Activated CD4-positive, alpha-beta T cell treated with anti-CD3 and anti-CD28 coated beads for 36 hours (primary cell): ENCODE measurements at regions not wholly inside any gene's neighbourhood (a gene's known extent, or its start where the extent isn't known, plus 50 kb on each side); places are given as distances from the start of the nearest gene placed in this dataset.
A peak's percentile ranks its signal among the peaks of the same experiment; 100 is the strongest.

Experiments used
- ATAC-seq: fragments of 200-7000 bp; cut with Tn5 transposase; one replicate; pipeline ENCODE4 v1.10.0; 2021; ENCODE audit warnings: mild to moderate bottlenecking, moderate library complexity
- CTCF ChIA-PET: fragments of 350-600 bp; sonication (Branson Sonifier 250); formaldehyde crosslinking; loops from one replicate; lab custom pipeline; 2021; ENCODE audit warnings: antibody characterized with exemption; lab: Charles Lee
- POLR2A ChIA-PET: fragments of 350-600 bp; sonication (Branson Sonifier 250); formaldehyde crosslinking; loops from one replicate; lab custom pipeline; 2021; ENCODE audit warnings: antibody characterized with exemption, inconsistent platforms; lab: Charles Lee
- DNase-seq: peaks from one replicate; pipeline ENCODE4 v3.0.0-alpha.2; 2020
- H3K27ac Mint-ChIP-seq: one replicate; pipeline ENCODE4 v1.8.0; 2021; ENCODE audit warnings: mixed read lengths
- H3K27me3 Mint-ChIP-seq: one replicate; pipeline ENCODE4 v1.8.0; 2021; ENCODE audit warnings: mixed read lengths
- H3K36me3 Mint-ChIP-seq: one replicate; pipeline ENCODE4 v1.8.0; 2021; ENCODE audit warnings: low read depth, mixed read lengths
- H3K4me1 Mint-ChIP-seq: one replicate; pipeline ENCODE4 v1.8.0; 2021; ENCODE audit warnings: mixed read lengths
- H3K4me3 Mint-ChIP-seq: one replicate; pipeline ENCODE4 v1.8.0; 2021; ENCODE audit warnings: mild to moderate bottlenecking, moderate library complexity, mixed read lengths
- H3K9me3 Mint-ChIP-seq: one replicate; pipeline ENCODE4 v1.8.0; 2021; ENCODE audit warnings: low read depth, mixed read lengths
- intact Hi-C, 2 experiments: fragments of 100-400 bp; cut with DNase I in 1 of 2; cut with micrococcal nuclease in 1 of 2; formaldehyde crosslinking; loops; one replicate each; pipeline versions ENCODE4 v1.14.2 to v1.15.1; 2022 to 2024; cut with DNase I, micrococcal nuclease

DNA sequence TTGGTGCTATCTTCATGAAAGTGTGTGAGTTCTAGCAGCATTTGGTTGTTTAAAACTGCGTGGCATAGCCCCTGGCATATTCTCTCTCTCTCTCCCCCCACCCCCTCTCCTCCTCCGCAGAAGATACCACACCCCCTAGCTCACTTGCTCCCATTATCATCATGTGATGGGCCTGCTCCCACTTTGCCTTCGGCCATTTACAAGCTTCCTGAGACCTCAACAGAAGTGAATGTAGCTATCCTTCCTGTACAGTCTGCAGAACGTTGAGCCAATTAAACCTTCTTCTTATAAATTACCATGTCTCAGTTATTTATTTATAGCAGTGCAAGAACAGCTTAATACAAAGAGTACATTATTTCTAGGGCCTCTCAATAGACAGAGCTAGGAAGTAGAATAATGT is 1032.5 kb upstream of the CADM2 start:
- DNase-seq (no peak), ATAC-seq (no peak)
- no peak overlapping the region for H3K27ac Mint-ChIP-seq
- no peaks in the 10 kb centered on the region for H3K36me3 Mint-ChIP-seq
- no peak overlapping the region for H3K4me3 Mint-ChIP-seq
- CTCF ChIA-PET, result interaction anchor here (0.6 kb wide), 1 partner anchor 1168 kb away, joined by 4 read pairs; no protein-coding TSS in a partner anchor
- POLR2A ChIA-PET, result no interaction called here
- no peaks in the 10 kb centered on the region for H3K27me3 Mint-ChIP-seq
- intact Hi-C loops, result no loop called here
- H3K4me1 Mint-ChIP-seq, result no peaks in the 10 kb centered on the region
- peaks cover 22% of the 10 kb centered on the region for H3K9me3 Mint-ChIP-seq

DNA sequence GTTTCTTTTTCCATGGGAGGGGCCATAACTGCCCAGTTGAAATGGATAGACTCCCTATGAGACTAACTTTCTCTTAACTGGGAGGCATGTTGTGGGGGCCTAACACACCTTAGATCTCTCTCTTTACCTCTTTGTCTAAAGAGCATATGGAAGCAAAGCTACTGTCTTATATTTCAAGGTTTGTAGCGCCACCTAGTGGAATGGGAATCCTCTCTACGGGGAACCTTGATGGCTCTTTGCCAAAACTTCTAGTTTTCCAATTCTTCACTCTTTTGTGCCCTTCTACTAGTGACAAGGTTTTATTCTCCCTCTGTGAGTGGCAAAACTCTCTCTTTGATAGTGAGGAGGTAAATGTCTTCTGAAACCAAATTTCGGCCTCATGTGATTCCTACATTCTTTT is 1030.4 kb upstream of the CADM2 start:
- DNase-seq (peak; percentile 20), ATAC-seq (no peak)
- no peak overlapping the region for H3K4me3 Mint-ChIP-seq
- intact Hi-C loops, result no loop called here
- CTCF ChIA-PET, result no interaction called here
- no peaks in the 10 kb centered on the region for H3K36me3 Mint-ChIP-seq
- POLR2A ChIA-PET, result no interaction called here
- H3K27ac Mint-ChIP-seq, result no peak overlapping the region
- H3K4me1 Mint-ChIP-seq, result no peaks in the 10 kb centered on the region
- no peaks in the 10 kb centered on the region for H3K27me3 Mint-ChIP-seq
- peaks cover 24% of the 10 kb centered on the region for H3K9me3 Mint-ChIP-seq

DNA sequence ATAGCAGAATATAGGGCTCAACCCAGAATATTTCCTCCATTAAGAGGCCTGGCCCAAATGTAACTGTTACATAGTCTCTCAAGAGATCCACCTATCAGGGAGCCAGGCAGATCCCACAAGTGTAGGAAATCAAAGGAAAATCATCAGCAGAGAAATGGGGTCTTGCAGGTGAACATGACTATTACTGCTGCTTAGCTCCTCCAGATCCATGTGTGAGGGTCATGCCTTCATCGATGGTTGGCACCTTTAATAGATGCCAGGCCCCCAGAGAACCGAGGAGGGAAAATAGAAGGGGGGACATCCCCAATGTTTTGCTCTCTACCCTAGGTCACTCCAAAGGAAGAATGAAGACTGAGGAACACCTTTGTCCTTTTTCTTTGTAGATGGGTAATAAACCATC is 1029.9 kb upstream of the CADM2 start:
- Mint-ChIP-seq H3K4me3 (no peak overlapping the region), H3K36me3 (no peaks in the 10 kb centered on the region), H3K27me3 (no peaks in the 10 kb centered on the region), H3K9me3 (peaks cover 24% of the 10 kb centered on the region), H3K27ac (no peak overlapping the region), H3K4me1 (no peaks in the 10 kb centered on the region)
- ATAC-seq (no peak), DNase-seq (no peak)
- intact Hi-C loops, result no loop called here
- ChIA-PET CTCF (no interaction called here), POLR2A (no interaction called here)

DNA sequence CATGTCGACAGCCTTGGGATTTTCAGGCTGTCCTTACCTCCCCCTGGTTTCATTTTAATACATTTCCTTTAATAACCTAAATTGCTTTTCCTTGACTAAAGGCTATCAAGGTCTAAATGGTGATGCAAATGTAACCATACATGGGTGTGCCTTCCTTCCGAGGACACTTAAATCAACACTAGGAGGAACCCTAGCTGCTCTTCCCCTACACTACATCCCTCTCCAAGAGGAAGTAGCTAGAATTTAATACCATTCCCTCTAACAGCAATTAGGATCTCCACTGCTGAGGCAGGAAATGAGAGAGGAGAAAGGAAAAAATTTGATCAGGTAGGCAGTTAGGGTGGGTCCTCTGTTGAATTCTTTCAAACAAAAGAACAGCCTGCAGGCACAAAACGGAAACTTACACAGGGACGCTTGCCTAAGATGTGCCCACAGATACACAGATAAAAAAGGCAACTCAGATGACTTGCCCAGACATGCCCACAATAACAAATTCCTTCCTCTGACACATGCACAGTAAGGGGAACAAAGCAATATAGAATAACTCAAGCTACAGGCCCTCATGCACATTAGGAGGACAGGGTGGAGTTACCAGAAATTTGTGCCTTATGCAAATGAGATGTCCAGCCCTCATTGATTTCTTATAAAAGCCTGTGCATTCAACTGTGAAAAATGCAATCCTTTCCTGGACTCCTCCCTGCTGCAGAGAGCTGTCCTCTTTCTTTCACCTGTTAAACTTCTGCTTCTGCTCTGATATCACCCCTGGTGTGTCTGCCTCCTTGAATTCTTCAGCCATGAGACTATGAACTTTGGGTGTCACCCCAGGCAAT is 1024.4 kb upstream of the CADM2 start:
- H3K27ac Mint-ChIP-seq, result no peak overlapping the region
- CTCF ChIA-PET, result no interaction called here

DNA sequence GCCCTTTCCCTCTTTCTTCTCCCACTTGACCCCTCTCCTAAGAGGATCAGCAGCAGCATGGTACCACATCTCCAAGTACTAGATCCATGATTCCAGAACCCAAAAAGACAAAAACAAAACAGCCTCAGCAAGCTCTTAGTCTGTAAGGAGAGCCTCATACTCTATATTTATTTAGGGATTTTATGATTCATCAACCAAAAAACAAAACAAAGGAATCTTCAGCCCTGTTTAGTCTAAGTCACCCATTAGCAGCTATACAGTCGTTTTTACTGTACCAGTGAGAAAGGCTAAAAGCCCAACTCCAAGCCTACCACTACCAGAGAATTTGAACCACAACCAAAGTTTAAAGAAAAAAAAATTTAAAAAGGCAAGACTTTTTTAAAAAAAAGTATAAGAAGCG is 1020.3 kb upstream of the CADM2 start:
- POLR2A ChIA-PET, result no interaction called here
- CTCF ChIA-PET, result interaction anchor here (0.6 kb wide), 1 partner anchor 1990 kb away, joined by 3 read pairs; no protein-coding TSS in a partner anchor

More for the DNA sequence above, 1024.4 kb upstream of the CADM2 start:
- ATAC-seq (no peak), DNase-seq (no peak)
- H3K4me3 Mint-ChIP-seq, result no peak overlapping the region
- no peaks in the 10 kb centered on the region for H3K27me3 Mint-ChIP-seq
- POLR2A ChIA-PET, result no interaction called here
- no peaks in the 10 kb centered on the region for H3K4me1 Mint-ChIP-seq
- H3K36me3 Mint-ChIP-seq, result no peaks in the 10 kb centered on the region
- peaks cover 17% of the 10 kb centered on the region for H3K9me3 Mint-ChIP-seq
- intact Hi-C loops, result no loop called here

DNA sequence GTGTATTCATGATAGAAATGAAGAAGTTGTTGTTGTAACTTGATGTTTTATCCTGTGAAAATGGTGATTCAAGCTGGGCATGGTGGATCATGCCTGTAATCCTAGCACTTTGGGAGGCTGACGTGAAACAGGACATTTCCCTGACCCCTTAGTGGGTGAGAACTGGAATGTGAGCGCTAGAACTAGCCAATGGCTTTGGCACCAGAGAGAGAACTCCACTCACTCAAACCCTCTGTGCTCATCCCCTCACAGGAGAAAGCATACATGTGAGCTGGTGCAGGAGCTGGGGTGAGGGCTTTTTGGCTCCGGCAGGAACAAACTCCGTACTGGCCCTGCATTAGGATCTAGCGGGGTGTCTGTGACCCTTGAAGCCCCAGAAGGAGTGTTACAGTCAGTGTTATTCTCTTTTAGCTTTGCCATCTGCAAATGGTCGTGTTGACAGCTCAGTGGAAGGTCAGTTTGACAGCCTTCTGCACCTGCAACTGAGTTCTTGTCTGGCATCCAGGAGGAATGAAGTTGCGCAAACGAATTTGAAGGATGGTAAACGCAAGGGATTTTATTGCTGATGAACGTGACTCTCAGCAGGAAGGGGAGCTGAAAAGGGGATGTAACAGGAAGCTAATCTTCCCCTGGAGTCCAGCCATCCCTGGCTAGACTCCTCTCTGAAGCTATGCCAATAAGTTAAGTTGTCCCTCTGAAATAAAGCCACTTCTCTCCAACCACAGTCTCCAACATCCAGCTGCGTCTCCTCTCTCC is 1016.6 kb upstream of the CADM2 start:
- CTCF ChIA-PET, result no interaction called here
- no peaks in the 10 kb centered on the region for H3K4me1 Mint-ChIP-seq
- DNase-seq (no peak), ATAC-seq (no peak)
- POLR2A ChIA-PET, result no interaction called here
- intact Hi-C loops, result no loop called here
- no peaks in the 10 kb centered on the region for H3K36me3 Mint-ChIP-seq
- H3K4me3 Mint-ChIP-seq, result no peak overlapping the region
- no peaks in the 10 kb centered on the region for H3K27me3 Mint-ChIP-seq
- peaks cover 12% of the 10 kb centered on the region for H3K9me3 Mint-ChIP-seq
- no peak overlapping the region for H3K27ac Mint-ChIP-seq

More for the DNA sequence above, 1020.3 kb upstream of the CADM2 start:
- H3K36me3 Mint-ChIP-seq, result no peaks in the 10 kb centered on the region
- H3K4me3 Mint-ChIP-seq, result no peak overlapping the region
- DNase-seq (no peak), ATAC-seq (no peak)
- no peak overlapping the region for H3K27ac Mint-ChIP-seq
- intact Hi-C loops, result no loop called here
- H3K9me3 Mint-ChIP-seq, result peaks cover 11% of the 10 kb centered on the region
- no peaks in the 10 kb centered on the region for H3K4me1 Mint-ChIP-seq
- H3K27me3 Mint-ChIP-seq, result no peaks in the 10 kb centered on the region

DNA sequence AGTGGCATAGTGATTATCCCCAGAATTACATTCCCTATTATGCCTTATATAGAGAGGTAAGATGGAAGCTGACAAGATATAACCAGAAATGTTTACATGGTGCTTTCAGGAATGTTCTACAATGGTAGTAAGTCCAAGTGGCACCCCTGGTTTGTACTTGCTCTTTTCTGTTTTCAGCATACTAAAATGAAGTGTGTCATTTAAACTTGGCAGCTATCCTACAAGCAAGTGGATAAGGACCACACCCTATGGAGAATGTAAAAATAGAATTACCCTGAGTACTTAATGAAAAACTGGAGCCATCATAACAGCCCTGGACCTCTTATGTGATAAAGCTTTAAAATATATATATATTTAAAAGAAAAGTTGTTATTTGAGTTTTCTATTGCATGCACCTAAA is 1012.7 kb upstream of the CADM2 start:
- intact Hi-C loops, result no loop called here
- ChIA-PET POLR2A (no interaction called here), CTCF (no interaction called here)
- no peaks in the 10 kb centered on the region for H3K4me1 Mint-ChIP-seq
- H3K9me3 Mint-ChIP-seq, result peaks cover 10% of the 10 kb centered on the region
- no peak for DNase-seq
- no peak overlapping the region for H3K27ac Mint-ChIP-seq
- no peaks in the 10 kb centered on the region for H3K36me3 Mint-ChIP-seq
- H3K4me3 Mint-ChIP-seq, result no peak overlapping the region
- ATAC-seq, result no peak
- no peaks in the 10 kb centered on the region for H3K27me3 Mint-ChIP-seq

DNA sequence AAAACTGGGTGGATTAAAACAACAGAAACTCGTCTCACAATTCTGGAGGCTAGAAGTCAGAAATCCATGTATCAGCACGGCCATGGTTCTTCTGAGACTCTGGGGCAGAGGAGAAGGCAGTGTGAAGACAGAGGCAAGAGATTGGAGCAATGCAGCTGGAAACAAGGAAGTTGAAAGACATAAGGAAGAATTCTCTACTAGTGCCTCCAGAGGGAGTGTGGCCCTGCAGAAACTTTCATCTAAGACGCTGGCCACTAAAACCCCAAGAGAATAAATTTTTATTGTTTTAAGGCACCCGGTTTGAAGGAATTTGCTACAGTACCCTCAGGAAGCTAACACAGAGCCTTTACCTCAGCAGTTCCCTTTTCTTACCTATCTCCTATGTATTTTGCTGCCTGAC is 1012.2 kb upstream of the CADM2 start:
- ChIA-PET POLR2A (no interaction called here), CTCF (no interaction called here)
- intact Hi-C loops, result no loop called here
- DNase-seq (no peak), ATAC-seq (no peak)
- H3K27ac Mint-ChIP-seq, result no peak overlapping the region
- peaks cover 10% of the 10 kb centered on the region for H3K9me3 Mint-ChIP-seq
- H3K4me3 Mint-ChIP-seq, result no peak overlapping the region
- no peaks in the 10 kb centered on the region for H3K27me3 Mint-ChIP-seq
- H3K4me1 Mint-ChIP-seq, result no peaks in the 10 kb centered on the region
- H3K36me3 Mint-ChIP-seq, result no peaks in the 10 kb centered on the region

DNA sequence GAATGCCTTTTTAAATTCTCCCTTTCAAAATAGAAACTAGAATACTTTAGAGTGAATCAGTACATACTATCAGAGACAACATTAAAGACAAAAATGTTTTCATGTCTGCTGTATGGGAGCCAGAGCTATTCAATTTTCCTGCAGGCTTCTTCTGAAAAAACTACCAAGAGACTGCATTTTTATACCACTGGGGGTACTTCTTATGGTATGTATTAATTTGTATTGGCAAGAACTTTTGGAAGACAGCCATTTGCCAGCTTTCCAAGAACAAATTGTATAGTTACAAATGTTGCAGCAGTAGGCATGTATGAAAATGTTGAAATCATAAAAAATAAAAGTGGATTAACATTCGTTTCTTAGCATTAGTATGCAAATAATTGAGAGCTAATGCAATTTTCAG is 1010.0 kb upstream of the CADM2 start:
- Mint-ChIP-seq H3K4me1 (no peaks in the 10 kb centered on the region), H3K4me3 (no peak overlapping the region), H3K9me3 (peaks cover 9% of the 10 kb centered on the region), H3K27ac (no peak overlapping the region), H3K36me3 (no peaks in the 10 kb centered on the region), H3K27me3 (no peaks in the 10 kb centered on the region)
- no peak for ATAC-seq
- ChIA-PET POLR2A (no interaction called here), CTCF (no interaction called here)
- intact Hi-C loops, result no loop called here
- no peak for DNase-seq

DNA sequence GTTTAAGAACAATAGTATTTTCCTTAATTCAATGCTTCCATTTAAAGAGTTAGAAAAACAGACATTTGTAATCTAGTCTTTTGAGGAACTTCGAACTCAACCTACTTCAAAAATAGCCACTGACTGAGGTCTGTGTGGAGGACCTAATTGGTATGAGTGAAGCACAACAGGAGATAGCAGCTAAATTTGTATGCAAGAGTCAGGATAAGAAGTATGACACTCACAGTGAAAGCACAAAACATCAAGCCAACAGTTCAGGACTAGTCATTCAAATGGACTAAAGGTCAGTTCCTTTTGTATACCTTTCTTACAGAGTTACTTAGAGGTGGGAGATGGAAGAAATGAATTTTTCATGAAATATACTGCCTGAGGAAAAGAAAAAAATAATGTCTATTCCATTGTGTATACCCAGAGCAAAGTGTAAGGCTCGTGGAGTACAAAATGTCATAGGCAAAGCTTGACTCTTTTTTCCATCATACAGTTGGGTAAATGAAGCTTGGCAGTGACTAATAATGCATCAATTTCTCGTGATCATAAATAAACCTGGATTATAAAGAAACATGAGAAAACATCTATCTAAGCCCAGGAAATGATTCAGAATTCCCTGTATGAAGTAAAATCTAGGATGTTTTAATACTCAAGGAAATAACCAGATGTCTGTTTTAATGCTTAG is 1005.2 kb upstream of the CADM2 start:
- Mint-ChIP-seq H3K4me3 (no peak overlapping the region), H3K36me3 (no peaks in the 10 kb centered on the region), H3K9me3 (peaks cover 9% of the 10 kb centered on the region), H3K27me3 (no peaks in the 10 kb centered on the region), H3K4me1 (no peaks in the 10 kb centered on the region), H3K27ac (no peak overlapping the region)
- no peak for DNase-seq
- no peak for ATAC-seq
- intact Hi-C loops, result no loop called here
- CTCF ChIA-PET, result no interaction called here
- POLR2A ChIA-PET, result no interaction called here

DNA sequence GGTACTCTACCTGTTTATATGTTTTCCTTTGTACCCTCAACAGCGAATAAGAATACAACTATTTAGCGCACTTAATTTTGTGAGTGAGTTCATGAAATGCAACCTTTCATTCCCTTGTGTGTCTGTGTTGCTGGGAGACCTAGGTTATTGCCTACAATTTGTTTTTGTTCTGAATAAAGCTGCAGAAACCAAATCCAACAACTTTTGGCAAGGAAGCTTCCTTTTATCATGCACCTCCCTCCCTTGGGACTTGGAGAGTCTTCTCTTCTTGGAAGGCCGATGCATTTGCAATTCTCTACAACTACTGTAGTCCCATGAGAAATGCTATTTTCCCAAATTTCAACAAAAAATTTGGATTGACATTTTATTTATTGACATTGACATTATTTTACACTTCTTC is 1002.4 kb upstream of the CADM2 start:
- intact Hi-C loops, result no loop called here
- POLR2A ChIA-PET, result no interaction called here

More for the DNA sequence above, 1002.4 kb upstream of the CADM2 start:
- no peak overlapping the region for H3K4me3 Mint-ChIP-seq
- no peak for ATAC-seq
- H3K9me3 Mint-ChIP-seq, result peaks cover 9% of the 10 kb centered on the region
- no peaks in the 10 kb centered on the region for H3K27me3 Mint-ChIP-seq
- no peaks in the 10 kb centered on the region for H3K36me3 Mint-ChIP-seq
- DNase-seq, result no peak
- H3K27ac Mint-ChIP-seq, result no peak overlapping the region
- no peaks in the 10 kb centered on the region for H3K4me1 Mint-ChIP-seq
- CTCF ChIA-PET, result no interaction called here
